Glutamatergic neuron (in vitro differentiated cells): ENCODE measurements at regions not wholly inside any gene's neighbourhood (a gene's known extent, or its start where the extent isn't known, plus 50 kb on each side); places are given as distances from the start of the nearest gene placed in this dataset.

ENCODE experiments used
- DNase-seq: peaks from one replicate; pipeline ENCODE4 v3.0.0; 2022
- H3K27ac Mint-ChIP-seq: one replicate; pipeline ENCODE4 v1.8.0; 2020; ENCODE audit warnings: mild to moderate bottlenecking, mixed read lengths, inconsistent platforms; ENCODE audit not compliant: unreplicated experiment
- H3K27me3 Mint-ChIP-seq: one replicate; pipeline ENCODE4 v1.8.0; 2020; ENCODE audit warnings: mild to moderate bottlenecking, moderate library complexity, mixed read lengths, inconsistent platforms; ENCODE audit not compliant: unreplicated experiment
- H3K36me3 Mint-ChIP-seq: one replicate; pipeline ENCODE4 v1.8.0; 2020; ENCODE audit warnings: mild to moderate bottlenecking, mixed read lengths, inconsistent platforms; ENCODE audit not compliant: unreplicated experiment
- H3K4me1 Mint-ChIP-seq: one replicate; pipeline ENCODE4 v1.8.0; 2020; ENCODE audit warnings: mild to moderate bottlenecking, low read depth, mixed read lengths, inconsistent platforms; ENCODE audit not compliant: unreplicated experiment
- H3K4me3 Mint-ChIP-seq: one replicate; pipeline ENCODE4 v1.8.0; 2020; ENCODE audit warnings: mild to moderate bottlenecking, mixed read lengths, inconsistent platforms; ENCODE audit not compliant: unreplicated experiment
- H3K9me3 Mint-ChIP-seq: one replicate; pipeline ENCODE4 v1.8.0; 2020; ENCODE audit warnings: mild to moderate bottlenecking, moderate library complexity, mixed read lengths, inconsistent platforms; ENCODE audit not compliant: unreplicated experiment
- CTCF ChIP-seq: fragments of 200-600 bp; sonication (generic); IDR thresholded peaks from one replicate; pipeline ENCODE4 v1.5.0; 2021; ENCODE audit not compliant: partially characterized antibody, unreplicated experiment

GRCh38 chr15:47877836-47878235 lies 160.5 kb downstream of the SEMA6D start:
- Mint-ChIP-seq H3K27ac (no peak overlapping the region), H3K4me3 (no peak overlapping the region), H3K36me3 (peaks cover 6% of the 10 kb centered on the region), H3K27me3 (peaks cover 1% of the 10 kb centered on the region), H3K9me3 (peaks cover 1% of the 10 kb centered on the region), H3K4me1 (peaks cover 14% of the 10 kb centered on the region)
- no peak for TF ChIP-seq CTCF
- no peak for DNase-seq

- H3K4me3 Mint-ChIP-seq = no peak overlapping the region
- no peak for TF ChIP-seq CTCF
- H3K4me1 Mint-ChIP-seq = peaks cover 25% of the 10 kb centered on the region
- no peak for DNase-seq
- H3K27me3 Mint-ChIP-seq = no peaks in the 10 kb centered on the region
- H3K36me3 Mint-ChIP-seq = no peaks in the 10 kb centered on the region
- peaks cover 1% of the 10 kb centered on the region for H3K9me3 Mint-ChIP-seq
- peak overlapping the region; percentile 85 for H3K27ac Mint-ChIP-seq
These were observed 168.6 kb downstream of the SEMA6D start for GRCh38 chr15:47885920-47886319.

- peaks cover 25% of the 10 kb centered on the region for H3K4me1 Mint-ChIP-seq
- peak overlapping the region; percentile 11 for H3K27ac Mint-ChIP-seq
- no peaks in the 10 kb centered on the region for H3K27me3 Mint-ChIP-seq
- peaks cover 2% of the 10 kb centered on the region for H3K9me3 Mint-ChIP-seq
- TF ChIP-seq CTCF = no peak
- no peak overlapping the region for H3K4me3 Mint-ChIP-seq
- H3K36me3 Mint-ChIP-seq = no peaks in the 10 kb centered on the region
- DNase-seq = no peak
These were observed 170.0 kb downstream of the SEMA6D start for GRCh38 chr15:47887241-47887800.

- Mint-ChIP-seq H3K4me1 (peaks cover 22% of the 10 kb centered on the region), H3K27me3 (peaks cover 3% of the 10 kb centered on the region), H3K36me3 (peaks cover 4% of the 10 kb centered on the region), H3K27ac (no peak overlapping the region), H3K4me3 (no peak overlapping the region), H3K9me3 (peaks cover 2% of the 10 kb centered on the region)
- no peak for DNase-seq
- no peak for TF ChIP-seq CTCF
These were observed 171.2 kb downstream of the SEMA6D start for GRCh38 chr15:47888385-47889100.

- no peak for DNase-seq
These were observed 173.3 kb downstream of the SEMA6D start for GRCh38 chr15:47890397-47891150.

More at GRCh38 chr15:47890397-47891150, 173.3 kb downstream of the SEMA6D start:
- H3K9me3 Mint-ChIP-seq = peaks cover 2% of the 10 kb centered on the region
- H3K36me3 Mint-ChIP-seq = peaks cover 4% of the 10 kb centered on the region
- H3K27me3 Mint-ChIP-seq = peaks cover 3% of the 10 kb centered on the region
- H3K27ac Mint-ChIP-seq = no peak overlapping the region
- H3K4me1 Mint-ChIP-seq = peaks cover 23% of the 10 kb centered on the region
- TF ChIP-seq CTCF = no peak
- no peak overlapping the region for H3K4me3 Mint-ChIP-seq
